ENCODE measurements at regions not wholly inside any gene's neighbourhood (a gene's known extent, or its start where the extent isn't known, plus 50 kb on each side); places are given as distances from the start of the nearest gene placed in this dataset.

- TF ChIP-seq CTCF (IDR thresholded peaks at IDR 0.05) (no peak), POLR2A (IDR thresholded peaks at IDR 0.05) (no peak)
Measured at GRCh38 chr12:90301561-90302133, 593.0 kb upstream of the ATP2B1 start.

All from thyroid gland (tissue), 4 donors.